Mesodermal cell (in vitro differentiated cells): ENCODE measurements at regions not wholly inside any gene's neighbourhood (a gene's known extent, or its start where the extent isn't known, plus 50 kb on each side); places are given as distances from the start of the nearest gene placed in this dataset.
A peak's percentile ranks its signal among the peaks of the same experiment; 100 is the strongest.

Experiments
- H3K27ac ChIP-seq: 2 replicates; pipeline ENCODE4 v1.7.0; 2013; ENCODE audit warnings: mild to moderate bottlenecking, low read depth, low read length, moderate library complexity; ENCODE audit not compliant: severe bottlenecking
- H3K36me3 ChIP-seq: 2 replicates; pipeline ENCODE4 v1.7.1; 2013; ENCODE audit warnings: mild to moderate bottlenecking, low read length, moderate library complexity; ENCODE audit not compliant: control insufficient read depth, insufficient read depth
- H3K4me1 ChIP-seq: one replicate; pipeline ENCODE4 v1.7.1; 2013; ENCODE audit warnings: mild to moderate bottlenecking, low read length; ENCODE audit not compliant: insufficient read depth, control insufficient read depth, poor library complexity, severe bottlenecking
- H3K4me3 ChIP-seq: 2 replicates; pipeline ENCODE4 v1.7.0; 2013; ENCODE audit warnings: low read length, control low read depth, mild to moderate bottlenecking; ENCODE audit not compliant: insufficient read depth, poor library complexity, severe bottlenecking; ENCODE audit errors: extremely low read depth
- H3K9me3 ChIP-seq: 2 replicates; pipeline ENCODE4 v1.7.1; 2013; ENCODE audit warnings: mild to moderate bottlenecking, low read length, moderate library complexity; ENCODE audit not compliant: control insufficient read depth
- WGBS, 2 experiments: methylation state at CpG; one replicate each; pipeline ENCODE4 v1.1.5; 2013; ENCODE audit warnings: missing lambda C conversion rate in 2 of 2; ENCODE audit not compliant: insufficient coverage in 2 of 2; 5-methylcytosine and 5-hydroxymethylcytosine counted together

DNA sequence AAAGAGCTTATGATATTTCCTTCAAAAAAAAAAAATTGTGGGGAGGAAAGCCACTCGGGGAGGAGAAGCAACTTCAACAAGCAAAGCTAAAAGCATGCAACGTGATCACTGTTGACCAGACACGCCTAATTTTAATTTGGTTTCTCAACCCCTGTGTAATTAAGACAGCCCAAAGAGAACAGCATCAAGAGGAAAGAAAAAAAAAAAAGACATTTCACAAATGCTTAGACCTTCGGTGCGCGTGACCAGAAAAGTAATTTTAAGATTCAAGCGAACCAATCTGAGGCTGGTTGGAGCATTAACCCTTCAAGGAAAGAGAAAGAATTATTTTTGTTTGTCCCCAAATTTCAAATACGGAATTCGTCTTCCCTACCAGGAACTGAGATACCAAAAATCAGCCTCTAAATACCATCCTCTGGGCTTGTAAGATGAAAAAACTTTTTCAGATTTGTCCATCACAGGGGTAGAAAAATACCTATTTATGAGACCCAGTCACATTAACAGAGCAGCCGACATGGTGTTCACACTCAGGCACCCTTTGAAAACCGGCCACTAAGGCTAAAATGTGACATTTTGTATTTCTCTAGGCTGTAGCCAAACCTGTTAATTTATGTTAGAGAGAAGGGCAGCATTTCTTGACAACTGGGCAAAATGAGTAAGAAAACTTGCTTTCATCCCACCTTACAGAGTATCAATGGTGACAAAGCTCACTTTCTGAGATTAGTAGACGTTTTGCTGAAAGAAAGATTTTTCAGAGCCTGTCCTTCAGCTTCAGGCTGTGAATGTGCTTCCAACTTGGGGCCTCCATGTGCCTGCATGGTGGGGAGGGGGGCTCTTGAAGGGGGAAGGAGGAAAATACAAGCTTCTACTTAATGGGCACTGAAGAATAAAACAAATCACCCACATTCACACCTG lies 179.9 kb upstream of the KLF14 start:
- Histone ChIP-seq H3K36me3 (peaks cover 22% of the 10 kb centered on the region), H3K27ac (peak overlapping the region; percentile 94), H3K4me1 (peaks cover 37% of the 10 kb centered on the region), H3K4me3 (peak overlapping the region; percentile 55), H3K9me3 (no peaks in the 10 kb centered on the region)
- 72 to 83% methylated on average over 6 to 7 of the region's 12 CpGs for WGBS, 2 experiments

DNA sequence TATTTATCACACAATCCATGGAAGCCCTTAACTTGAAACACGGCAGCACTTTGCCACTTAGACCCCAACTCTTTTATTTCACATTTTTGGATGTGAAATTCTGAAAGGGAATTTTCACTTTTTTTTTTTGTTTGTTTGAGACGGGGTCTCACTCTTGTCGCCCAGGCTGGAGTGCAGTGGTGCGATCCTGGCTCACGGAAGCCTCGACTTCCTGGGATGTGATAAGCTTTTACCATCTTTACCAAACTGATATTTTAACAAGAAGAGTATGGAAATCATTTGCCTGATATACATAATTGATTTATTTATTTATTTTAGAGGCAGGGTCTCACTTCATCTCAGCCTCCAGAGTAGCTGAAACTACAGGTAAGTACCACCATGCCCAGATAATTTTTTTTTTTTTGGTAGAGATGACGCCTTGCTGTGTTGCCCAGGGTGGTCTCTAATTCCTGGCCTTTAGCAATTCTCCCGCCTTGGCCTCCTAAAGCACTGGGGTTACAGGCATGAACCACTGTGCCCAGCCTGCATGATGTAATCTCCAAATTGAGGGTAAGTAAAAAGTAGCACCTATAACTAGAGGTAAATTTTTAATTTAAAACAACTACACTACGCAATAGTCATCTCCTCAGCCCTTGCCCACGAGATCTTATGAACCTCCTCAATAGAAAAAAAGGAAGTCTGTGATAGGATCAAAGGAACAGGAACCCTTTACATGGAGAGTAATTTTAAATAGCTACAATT lies 180.7 kb upstream of the KLF14 start:
- 92% methylated on average over 2 of the region's 10 CpGs; no CpG with 5 or more reads in 1 of the 2 experiments for WGBS, 2 experiments

DNA sequence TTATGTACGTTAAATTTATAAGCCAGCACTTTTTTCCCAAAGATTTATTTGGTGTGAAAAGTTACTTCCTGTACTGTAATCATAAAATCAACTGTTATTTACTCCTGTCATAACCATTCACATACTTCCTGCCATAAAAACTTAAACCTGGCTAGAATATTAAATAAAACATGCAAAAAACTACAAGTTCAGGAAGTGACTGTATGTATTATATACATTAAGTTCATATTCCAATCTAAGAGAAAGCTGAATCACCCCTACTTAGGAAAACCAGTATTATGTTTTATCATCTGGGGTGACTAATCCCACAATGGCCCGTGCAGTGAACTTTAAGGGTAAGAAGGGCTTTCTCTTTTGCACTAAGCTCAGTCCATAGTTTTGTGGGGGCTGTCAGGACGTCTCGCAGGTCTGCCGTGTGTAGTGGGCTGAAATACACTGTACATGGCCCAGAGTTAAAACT lies 183.7 kb upstream of the KLF14 start:
- Histone ChIP-seq H3K9me3 (no peaks in the 10 kb centered on the region), H3K4me1 (peaks cover 66% of the 10 kb centered on the region), H3K4me3 (no peak overlapping the region), H3K36me3 (no peaks in the 10 kb centered on the region), H3K27ac (no peak overlapping the region)
- 90 to 92% methylated on average over 2 to 4 of the region's 5 CpGs for WGBS, 2 experiments

More for the DNA sequence above, 180.7 kb upstream of the KLF14 start:
- H3K36me3 ChIP-seq: peaks cover 13% of the 10 kb centered on the region
- no peaks in the 10 kb centered on the region for H3K9me3 ChIP-seq
- peak overlapping the region; percentile 94 for H3K27ac ChIP-seq
- peaks cover 40% of the 10 kb centered on the region for H3K4me1 ChIP-seq
- no peak overlapping the region for H3K4me3 ChIP-seq

DNA sequence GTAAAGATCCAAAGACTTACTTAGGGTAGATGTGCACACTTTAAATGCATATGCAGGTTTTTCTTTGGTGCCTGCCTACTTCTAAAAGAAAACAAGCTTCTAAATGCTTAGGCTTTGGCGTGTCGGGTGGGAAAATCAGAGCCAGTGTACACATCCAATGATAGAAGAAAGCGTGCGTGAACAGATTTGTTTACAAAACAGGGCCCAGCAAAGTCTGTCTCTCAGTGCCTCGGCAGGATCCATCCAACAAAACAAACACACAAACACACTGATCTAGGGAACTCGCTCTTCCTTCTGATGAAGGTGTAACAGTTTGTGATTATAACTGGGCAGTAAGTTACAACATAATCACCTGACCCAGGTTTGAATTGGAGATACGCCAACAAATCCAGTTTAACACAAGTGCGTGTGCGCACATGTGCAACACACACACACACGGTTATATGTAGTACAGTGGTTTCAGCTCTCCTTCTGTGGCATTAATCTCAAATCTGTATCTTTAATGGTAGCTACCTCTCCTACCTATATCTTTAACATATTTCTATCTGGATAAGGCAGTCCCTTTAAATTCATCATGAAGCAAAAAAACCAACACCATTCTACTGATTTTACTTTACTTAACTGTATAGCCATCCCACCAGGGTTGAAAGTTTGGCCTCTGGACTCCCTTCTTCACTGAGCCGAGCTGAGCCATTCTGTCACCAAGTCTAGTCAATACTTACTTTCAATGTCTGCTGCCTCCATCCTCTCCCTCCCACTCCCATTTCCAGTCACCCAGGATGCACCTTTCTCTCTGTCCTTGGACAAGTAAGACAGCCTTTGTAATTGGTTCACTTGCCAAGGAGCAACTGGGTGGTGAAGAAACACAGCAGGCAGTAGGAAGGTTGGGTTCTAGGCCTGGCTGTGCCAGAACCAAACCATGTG lies 184.4 kb upstream of the KLF14 start:
- Histone ChIP-seq H3K36me3 (no peaks in the 10 kb centered on the region), H3K9me3 (no peaks in the 10 kb centered on the region), H3K4me1 (peaks cover 68% of the 10 kb centered on the region), H3K27ac (no peak overlapping the region), H3K4me3 (no peak overlapping the region)
- 96 to 97% methylated on average over 6 to 7 of the region's 11 CpGs for WGBS, 2 experiments

DNA sequence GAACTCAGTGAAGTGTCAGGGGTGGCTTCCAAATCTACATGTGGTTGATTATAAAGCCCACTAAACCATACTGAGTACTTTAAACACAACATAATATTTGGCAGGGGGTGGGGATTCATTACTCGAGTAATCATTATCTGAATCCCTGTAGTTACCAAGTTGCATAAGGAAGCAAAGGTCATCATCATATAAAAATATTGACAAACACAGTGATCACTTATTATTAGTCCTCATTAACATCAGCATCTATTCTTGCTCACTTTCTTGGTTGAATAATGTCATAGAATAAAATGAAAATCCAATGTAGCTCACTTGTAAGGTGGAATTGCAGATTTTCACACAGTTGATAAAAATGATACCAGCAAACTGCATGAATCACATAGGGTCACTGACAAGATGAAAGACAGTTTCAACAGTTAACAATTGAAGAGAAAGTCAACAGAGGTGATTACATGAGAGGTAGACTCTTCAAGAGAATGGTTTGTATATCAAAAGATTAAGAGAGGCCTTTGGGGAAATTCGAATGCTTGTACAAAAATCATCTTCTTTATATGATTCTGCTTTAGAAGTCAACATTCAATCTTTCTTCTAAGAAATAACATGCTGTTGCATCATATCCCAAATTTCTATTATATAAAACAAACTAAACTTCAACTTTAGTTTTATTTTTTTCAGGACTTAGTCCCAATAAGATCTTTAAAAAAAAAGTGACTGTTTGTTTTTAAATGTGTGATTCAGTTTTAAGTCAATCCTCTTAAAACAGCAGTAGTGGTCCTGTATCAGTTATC lies 185.5 kb upstream of the KLF14 start:
- no peak overlapping the region for H3K27ac ChIP-seq
- 100% methylated on average over 2 of the region's 2 CpGs; no CpG with 5 or more reads in 1 of the 2 experiments for WGBS, 2 experiments
- no peak overlapping the region for H3K4me3 ChIP-seq
- no peaks in the 10 kb centered on the region for H3K36me3 ChIP-seq
- peaks cover 57% of the 10 kb centered on the region for H3K4me1 ChIP-seq
- no peaks in the 10 kb centered on the region for H3K9me3 ChIP-seq

DNA sequence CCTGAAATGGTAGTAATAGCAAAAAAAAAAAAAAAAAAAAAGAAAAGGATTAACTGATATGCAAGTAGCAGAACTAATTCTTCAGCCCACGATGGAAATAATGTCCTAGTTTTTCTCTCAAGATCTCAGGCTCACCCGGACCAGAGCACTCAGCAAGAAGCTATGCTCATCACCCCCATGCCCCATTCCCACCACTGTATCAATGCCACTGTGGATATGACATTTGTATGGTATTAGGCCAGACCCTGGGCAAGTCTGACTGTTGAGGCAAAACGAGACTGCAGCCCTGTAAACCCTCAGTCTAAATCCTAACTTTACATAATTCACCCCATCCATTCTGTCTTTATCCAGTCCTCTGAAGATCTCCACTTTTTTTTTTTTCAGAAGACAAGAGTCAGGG lies 186.1 kb upstream of the KLF14 start:
- H3K4me1 ChIP-seq: peaks cover 53% of the 10 kb centered on the region

DNA sequence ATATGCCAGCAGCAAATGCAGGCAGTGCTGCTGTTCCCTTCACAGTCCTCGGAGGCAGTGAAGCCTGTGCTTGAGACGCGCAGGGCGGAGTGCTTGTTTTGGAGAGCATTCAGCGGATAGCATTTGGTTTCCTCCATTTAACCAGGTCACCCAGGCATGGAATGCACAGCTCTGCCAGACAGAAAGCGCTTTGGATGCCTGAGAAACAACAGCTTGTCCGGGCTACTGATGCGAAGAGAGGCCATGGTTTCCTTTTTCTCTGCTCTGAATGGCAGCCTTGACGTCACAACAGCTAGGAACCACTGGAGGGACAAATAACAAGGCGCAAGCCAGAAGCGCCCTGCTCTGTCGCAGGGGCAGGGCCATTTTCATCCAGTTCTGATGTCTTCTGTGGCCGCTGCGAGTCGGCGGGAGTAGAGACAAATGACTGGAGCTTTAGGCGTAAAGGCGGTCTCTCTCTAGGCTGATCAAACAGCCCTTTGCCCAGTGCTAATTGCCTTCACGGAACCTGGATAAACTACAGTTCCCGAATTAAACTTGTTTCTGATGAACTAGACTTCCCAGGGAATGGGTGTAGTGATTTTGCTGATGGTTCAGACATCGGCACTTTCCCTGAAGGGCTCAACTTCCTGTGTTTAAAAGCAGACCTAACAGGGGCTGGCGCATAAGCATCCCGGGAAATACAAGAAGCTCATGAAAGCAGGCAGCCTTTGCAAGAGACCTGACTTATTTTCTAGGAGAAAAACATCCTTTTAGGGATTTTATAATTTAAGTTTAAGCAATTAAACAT lies 187.6 kb upstream of the KLF14 start:
- Histone ChIP-seq H3K9me3 (no peaks in the 10 kb centered on the region), H3K4me3 (no peak overlapping the region), H3K27ac (peak overlapping the region; percentile 17), H3K36me3 (no peaks in the 10 kb centered on the region), H3K4me1 (peaks cover 43% of the 10 kb centered on the region)
- 85 to 90% methylated on average over 20 to 23 of the region's 23 CpGs for WGBS, 2 experiments

More for the DNA sequence above, 186.1 kb upstream of the KLF14 start:
- no peaks in the 10 kb centered on the region for H3K9me3 ChIP-seq
- no peaks in the 10 kb centered on the region for H3K36me3 ChIP-seq
- H3K27ac ChIP-seq: no peak overlapping the region
- no peak overlapping the region for H3K4me3 ChIP-seq
- 75% methylated on average over 1 of the region's 3 CpGs; no CpG with 5 or more reads in 1 of the 2 experiments for whole genome bisulfite sequencing, 2 experiments

DNA sequence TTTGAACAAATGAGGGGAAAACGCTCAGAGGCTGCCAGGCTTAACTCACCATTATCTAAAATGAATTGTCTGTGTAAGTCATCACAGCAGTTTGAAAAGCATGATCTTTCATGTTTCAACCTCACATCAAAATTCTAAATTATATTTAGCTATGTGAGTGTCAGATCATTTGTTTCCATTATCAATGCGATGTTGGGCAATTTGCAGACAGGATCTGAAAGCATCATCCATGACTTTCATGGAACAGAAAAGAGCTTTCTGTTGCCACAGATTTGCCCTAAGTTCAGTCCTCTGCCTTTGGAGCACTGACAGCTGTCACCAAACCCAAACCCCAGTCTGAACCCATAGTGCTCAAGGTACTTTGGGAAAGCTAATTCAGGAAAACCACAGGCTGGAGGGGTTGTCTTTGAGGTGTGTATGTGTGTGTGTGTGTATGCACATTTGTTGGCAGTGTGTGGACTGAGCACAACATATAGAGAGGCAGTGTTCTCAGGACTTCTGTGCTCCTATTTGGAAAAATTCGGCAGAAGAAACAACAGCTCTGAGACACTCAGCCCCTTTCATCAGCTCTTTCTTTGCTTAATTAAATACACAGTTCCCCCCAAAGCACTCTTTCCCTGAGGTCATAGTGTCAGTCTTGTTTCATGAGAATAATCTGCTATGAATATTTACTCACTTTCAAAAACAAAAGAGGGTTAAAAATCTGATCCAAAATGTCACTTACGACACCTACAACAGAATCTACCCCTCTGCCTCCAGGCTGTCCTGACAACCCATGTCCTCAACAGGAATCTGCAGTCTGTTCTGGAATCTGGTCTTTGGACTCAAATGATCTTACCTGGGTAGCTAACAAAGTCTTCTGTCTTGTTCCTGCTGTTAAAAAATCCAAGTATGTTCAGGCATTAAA lies 188.5 kb upstream of the KLF14 start:
- H3K4me1 ChIP-seq: peaks cover 43% of the 10 kb centered on the region
- no peak overlapping the region for H3K4me3 ChIP-seq
- no peaks in the 10 kb centered on the region for H3K36me3 ChIP-seq
- no peaks in the 10 kb centered on the region for H3K9me3 ChIP-seq
- no peak overlapping the region for H3K27ac ChIP-seq
- 78 to 83% methylated on average over 2 to 4 of the region's 4 CpGs for WGBS, 2 experiments
